ENCODE measurements at regions not wholly inside any gene's neighbourhood (a gene's known extent, or its start where the extent isn't known, plus 50 kb on each side); places are given as distances from the start of the nearest gene placed in this dataset.
A peak's percentile ranks its signal among the peaks of the same experiment; 100 is the strongest.

GRCh38 chr13:34793301-34793700, 148.8 kb upstream of the NBEA start:
- ATAC-seq (peak; percentile 41), DNase-seq (no peak)
- intact Hi-C loops (cut with DNase I, micrococcal nuclease) = no loop called here

- DNase-seq = no peak
- intact Hi-C loops (cut with DNase I, micrococcal nuclease) = no loop called here
- no peak for ATAC-seq
Measured at GRCh38 chr13:34803756-34804155, 138.3 kb upstream of the NBEA start.

- no peak for DNase-seq
- no peak for ATAC-seq
- intact Hi-C loops (cut with DNase I, micrococcal nuclease) = no loop called here
Measured at GRCh38 chr13:34805347-34805746, 136.7 kb upstream of the NBEA start.

- ATAC-seq = no peak
- no peak for DNase-seq
- intact Hi-C loops (cut with DNase I, micrococcal nuclease) = no loop called here
Measured at GRCh38 chr13:34808649-34809048, 133.4 kb upstream of the NBEA start.

- DNase-seq (no peak), ATAC-seq (no peak)
- intact Hi-C loops (cut with DNase I, micrococcal nuclease) = no loop called here
Measured at GRCh38 chr13:34810996-34811395, 131.1 kb upstream of the NBEA start.

GRCh38 chr13:34815526-34815925, 126.5 kb upstream of the NBEA start:
- no peak for DNase-seq
- intact Hi-C loops (cut with DNase I, micrococcal nuclease) = no loop called here
- ATAC-seq = no peak

- intact Hi-C loops (cut with DNase I, micrococcal nuclease) = no loop called here
- DNase-seq (no peak), ATAC-seq (no peak)
Measured at GRCh38 chr13:34816245-34816884, 125.7 kb upstream of the NBEA start.

GRCh38 chr13:34816908-34817665, 125.0 kb upstream of the NBEA start:
- intact Hi-C loops (cut with DNase I, micrococcal nuclease) = no loop called here
- ATAC-seq = no peak
- no peak for DNase-seq

GRCh38 chr13:34822650-34823049, 119.4 kb upstream of the NBEA start:
- ATAC-seq (no peak), DNase-seq (no peak)
- intact Hi-C loops (cut with DNase I, micrococcal nuclease) = no loop called here

- ATAC-seq = no peak
- DNase-seq = no peak
- intact Hi-C loops (cut with DNase I, micrococcal nuclease) = no loop called here
Measured at GRCh38 chr13:34826432-34826831, 115.6 kb upstream of the NBEA start.

GRCh38 chr13:34833562-34834182, 108.4 kb upstream of the NBEA start:
- intact Hi-C loops (cut with DNase I, micrococcal nuclease) = no loop called here
- no peak for ATAC-seq
- DNase-seq = no peak

GRCh38 chr13:34842466-34842865, 99.6 kb upstream of the NBEA start:
- intact Hi-C loops (cut with DNase I, micrococcal nuclease) = no loop called here
- ATAC-seq = no peak
- DNase-seq = no peak

- no peak for DNase-seq
- intact Hi-C loops (cut with DNase I, micrococcal nuclease) = no loop called here
- ATAC-seq = no peak
Measured at GRCh38 chr13:34847766-34848165, 94.3 kb upstream of the NBEA start.

GRCh38 chr13:34849406-34849805, 92.7 kb upstream of the NBEA start:
- ATAC-seq = no peak
- DNase-seq = no peak
- intact Hi-C loops (cut with DNase I, micrococcal nuclease) = no loop called here

- intact Hi-C loops (cut with DNase I, micrococcal nuclease) = no loop called here
- ATAC-seq (no peak), DNase-seq (no peak)
Measured at GRCh38 chr13:34853161-34853560, 88.9 kb upstream of the NBEA start.

GRCh38 chr13:34857558-34858325, 84.3 kb upstream of the NBEA start:
- DNase-seq (no peak), ATAC-seq (peak; percentile 72)
- intact Hi-C loops (cut with DNase I, micrococcal nuclease) = no loop called here

GRCh38 chr13:34862311-34862710, 79.8 kb upstream of the NBEA start:
- no peak for ATAC-seq
- DNase-seq = no peak
- intact Hi-C loops (cut with DNase I, micrococcal nuclease) = no loop called here

GRCh38 chr13:34862716-34863115, 79.4 kb upstream of the NBEA start:
- ATAC-seq (no peak), DNase-seq (no peak)
- intact Hi-C loops (cut with DNase I, micrococcal nuclease) = no loop called here

GRCh38 chr13:34863360-34864135, 78.5 kb upstream of the NBEA start:
- no peak for DNase-seq
- ATAC-seq = no peak
- intact Hi-C loops (cut with DNase I, micrococcal nuclease) = no loop called here

Data from left colon (tissue), 2 donors.